IMR-90 (cell line): ENCODE measurements at regions not wholly inside any gene's neighbourhood (a gene's known extent, or its start where the extent isn't known, plus 50 kb on each side); places are given as distances from the start of the nearest gene placed in this dataset.

ENCODE experiments used
- ATAC-seq: fragments of 200-7000 bp; cut with Tn5 transposase; 2 replicates; pipeline ENCODE4 v1.9.1; 2020; ENCODE audit warnings: low read depth, mild to moderate bottlenecking, moderate library complexity
- BruUV-seq: library from RNA; stranded (reverse); fragments of 400-500 nt; replicated peaks from 2 replicates; lab custom pipeline; 2021; lab: Mats Ljungman, UMichigan
- CTCF ChIA-PET: fragments of 300-600 bp; formaldehyde crosslinking; extraction: SDS; loops from one replicate; lab custom pipeline; 2021; ENCODE audit warnings: antibody characterized with exemption; lab: Yijun Ruan, JAX
- POLR2A ChIA-PET: fragments of 300-600 bp; sonication (Branson Sonifier 250); formaldehyde crosslinking; loops from one replicate; lab custom pipeline; 2022; ENCODE audit warnings: antibody characterized with exemption; ENCODE audit not compliant: unreplicated experiment; lab: Charles Lee
- DNase-seq: peaks from one replicate; pipeline ENCODE4 v3.0.0; 2013
- H2AFZ ChIP-seq: replicated peaks from 2 replicates; pipeline ENCODE3; 2013; ENCODE audit warnings: low read length, mild to moderate bottlenecking; ENCODE audit not compliant: poor library complexity
- H2AK5ac ChIP-seq: 2 replicates; pipeline ENCODE4 v1.6.1; 2013; ENCODE audit warnings: low read depth, low read length, inconsistent platforms
- H2AK9ac ChIP-seq: replicated peaks from 2 replicates; pipeline ENCODE3; 2013; ENCODE audit warnings: mild to moderate bottlenecking, low read depth, low read length, moderate library complexity; ENCODE audit not compliant: poor library complexity
- H2BK120ac ChIP-seq: 2 replicates; pipeline ENCODE4 v1.6.1; 2013; ENCODE audit warnings: low read depth, low read length, inconsistent platforms
- H2BK15ac ChIP-seq: 3 replicates; pipeline ENCODE4 v1.6.1; 2013; ENCODE audit warnings: low read depth, low read length, inconsistent platforms
- H2BK20ac ChIP-seq: 2 replicates; pipeline ENCODE4 v1.6.1; 2013; ENCODE audit warnings: low read depth, mild to moderate bottlenecking, inconsistent platforms, low read length, moderate library complexity
- H2BK5ac ChIP-seq: 2 replicates; pipeline ENCODE4 v1.6.1; 2013; ENCODE audit warnings: mild to moderate bottlenecking, low read depth, low read length, inconsistent platforms; ENCODE audit not compliant: poor library complexity, severe bottlenecking
- H3K14ac ChIP-seq: replicated peaks from 2 replicates; pipeline ENCODE4 v1.6.1; 2013; ENCODE audit warnings: low read depth, low read length, inconsistent platforms
- H3K18ac ChIP-seq: 2 replicates; pipeline ENCODE4 v1.6.1; 2013; ENCODE audit warnings: low read depth, low read length, control low read depth
- H3K23ac ChIP-seq: 2 replicates; pipeline ENCODE4 v1.6.1; 2013; ENCODE audit warnings: low read depth, low read length, inconsistent platforms
- H3K27ac ChIP-seq: 2 replicates; pipeline ENCODE4 v1.5.1; 2013; ENCODE audit warnings: mild to moderate bottlenecking, control low read depth, low read length; ENCODE audit not compliant: insufficient read depth
- H3K27me3 ChIP-seq: 2 replicates; pipeline ENCODE4 v1.6.1; 2013; ENCODE audit warnings: low read length; ENCODE audit not compliant: control insufficient read depth, insufficient read depth
- H3K36me3 ChIP-seq: 2 replicates; pipeline ENCODE4 v1.6.1; 2013; ENCODE audit warnings: low read length, mixed read lengths; ENCODE audit not compliant: control insufficient read depth, insufficient read depth
- H3K4ac ChIP-seq: 2 replicates; pipeline ENCODE4 v1.6.1; 2013; ENCODE audit warnings: low read depth, low read length, inconsistent platforms
- H3K4me1 ChIP-seq: 2 replicates; pipeline ENCODE4 v1.6.1; 2013; ENCODE audit warnings: low read length, mixed read lengths; ENCODE audit not compliant: control insufficient read depth, insufficient read depth
- H3K4me2 ChIP-seq: 2 replicates; pipeline ENCODE4 v1.6.1; 2013; ENCODE audit warnings: low read depth, mild to moderate bottlenecking, control low read depth, low read length, moderate library complexity
- H3K4me3 ChIP-seq: 2 replicates; pipeline ENCODE4 v1.5.1; 2013; ENCODE audit warnings: low read depth, mild to moderate bottlenecking, control low read depth, low read length, moderate library complexity; ENCODE audit not compliant: insufficient read depth
- H3K56ac ChIP-seq: 2 replicates; pipeline ENCODE4 v1.6.1; 2013; ENCODE audit warnings: low read length, inconsistent platforms; ENCODE audit not compliant: insufficient read depth; ENCODE audit errors: extremely low read depth
- H3K79me1 ChIP-seq, 2 experiments: 2 replicates each; pipeline ENCODE4 v1.6.1; 2013; ENCODE audit warnings: low read length in 2 of 2, inconsistent platforms in 1 of 2, low read depth in 1 of 2
- H3K9ac ChIP-seq: 2 replicates; pipeline ENCODE4 v1.6.1; 2013; ENCODE audit warnings: low read depth, low read length, control low read depth
- H3K9me1 ChIP-seq: 2 replicates; pipeline ENCODE4 v1.6.1; 2013; ENCODE audit warnings: low read length, inconsistent platforms; ENCODE audit not compliant: insufficient read depth
- H3K9me3 ChIP-seq: 2 replicates; pipeline ENCODE4 v1.6.1; 2013; ENCODE audit warnings: low read length; ENCODE audit not compliant: control insufficient read depth, insufficient read depth
- H4K20me1 ChIP-seq: 2 replicates; pipeline ENCODE4 v1.6.1; 2013; ENCODE audit warnings: low read length, inconsistent platforms; ENCODE audit not compliant: insufficient read depth
- H4K5ac ChIP-seq: 2 replicates; pipeline ENCODE4 v1.6.1; 2013; ENCODE audit warnings: mild to moderate bottlenecking, low read depth, low read length, control low read depth
- H4K8ac ChIP-seq, 2 experiments: 2 replicates each; pipeline ENCODE4 v1.6.1; 2013; ENCODE audit warnings: low read depth in 2 of 2, low read length in 2 of 2, control low read depth in 1 of 2, inconsistent platforms in 1 of 2
- H4K91ac ChIP-seq: 2 replicates; pipeline ENCODE4 v1.6.1; 2013; ENCODE audit warnings: low read depth, low read length, inconsistent platforms; ENCODE audit not compliant: insufficient read depth
- BHLHE40 ChIP-seq: fragments of 150-350 bp; IDR thresholded peaks from 2 replicates; pipeline ENCODE4 v1.6.1; 2016; ENCODE audit warnings: mild to moderate bottlenecking, low read depth, low read length
- CEBPB ChIP-seq: IDR thresholded peaks from 2 replicates; pipeline ENCODE4 v1.6.1; 2012; ENCODE audit warnings: low read depth, low read length, improper control_type of control experiment
- CHD1 ChIP-seq: IDR thresholded peaks from 2 replicates; pipeline ENCODE4 v1.6.1; 2012; ENCODE audit warnings: low read depth, low read length, improper control_type of control experiment
- FOS ChIP-seq: fragments of 150-350 bp; IDR thresholded peaks from 2 replicates; pipeline ENCODE4 v1.6.1; 2016; ENCODE audit warnings: low read depth, low read length
- MAFK ChIP-seq: IDR thresholded peaks from 2 replicates; pipeline ENCODE4 v1.6.1; 2012; ENCODE audit warnings: low read depth, low read length, improper control_type of control experiment
- MAZ ChIP-seq: IDR thresholded peaks from 2 replicates; pipeline ENCODE4 v1.6.1; 2012; ENCODE audit warnings: low read depth, mild to moderate bottlenecking, low read length, improper control_type of control experiment, moderate library complexity, borderline replicate concordance
- MXI1 ChIP-seq: IDR thresholded peaks from 2 replicates; pipeline ENCODE4 v1.6.1; 2012; ENCODE audit warnings: low read depth, mild to moderate bottlenecking, low read length, moderate library complexity, borderline replicate concordance
- NFE2L2 ChIP-seq: fragments of 150-350 bp; IDR thresholded peaks from 2 replicates; pipeline ENCODE4 v1.6.1; 2016; ENCODE audit warnings: low read depth, mild to moderate bottlenecking, low read length
- POLR2A ChIP-seq: IDR thresholded peaks from 2 replicates; pipeline ENCODE4 v1.6.1; 2012; ENCODE audit warnings: mild to moderate bottlenecking, low read depth, low read length
- RAD21 ChIP-seq: IDR thresholded peaks from 2 replicates; pipeline ENCODE4 v1.6.1; 2012; ENCODE audit warnings: low read length, improper control_type of control experiment
- RCOR1 ChIP-seq: IDR thresholded peaks from 2 replicates; pipeline ENCODE4 v1.6.1; 2012; ENCODE audit warnings: mild to moderate bottlenecking, low read length, improper control_type of control experiment; ENCODE audit not compliant: insufficient replicate concordance
- RFX5 ChIP-seq: IDR thresholded peaks from 2 replicates; pipeline ENCODE4 v1.8.0; 2012; ENCODE audit warnings: low read depth, mild to moderate bottlenecking, low read length, moderate library complexity
- SMC3 ChIP-seq: fragments of 150-350 bp; IDR thresholded peaks from 2 replicates; pipeline ENCODE4 v1.6.1; 2016; ENCODE audit warnings: low read depth, mild to moderate bottlenecking, antibody characterized with exemption, low read length, moderate library complexity
- WGBS, 2 experiments: methylation state at CpG; one replicate each; pipeline versions ENCODE4 v1.1.5 to v1.1.7; 2013; ENCODE audit warnings: missing lambda C conversion rate in 2 of 2; ENCODE audit not compliant: insufficient read length in 1 of 2; ENCODE audit errors: extremely low coverage in 2 of 2; 5-methylcytosine and 5-hydroxymethylcytosine counted together
- dilution Hi-C: fragments of 300-500 bp; cut with HindIII; formaldehyde crosslinking; loops from one replicate; pipeline ENCODE4 v1.14.3; 2018; ENCODE audit warnings: low sequenced_read_pairs; ENCODE audit not compliant: unreplicated experiment
- in situ Hi-C: fragments of 300-500 bp; cut with MboI; formaldehyde crosslinking; loops from 3 replicates; pipeline ENCODE4 v1.14.3; 2019; ENCODE audit warnings: low sequenced_read_pairs, inconsistent platforms, mixed read lengths
- intact Hi-C: fragments of 100-400 bp; cut with micrococcal nuclease; formaldehyde crosslinking; loops from 2 replicates; pipeline ENCODE4 v1.10.0; 2022
- TF ChIP-seq, protein P1 (sequence below): conservative IDR thresholded peaks from 2 replicates; pipeline ENCODE4 v1.5.1; 2012; ENCODE audit warnings: mild to moderate bottlenecking, low read depth, low read length, improper control_type of control experiment
- TF ChIP-seq, protein P2 (sequence below): fragments of 150-350 bp; IDR thresholded peaks from 2 replicates; pipeline ENCODE4 v1.6.1; 2016; ENCODE audit warnings: low read depth, mild to moderate bottlenecking, low read length, moderate library complexity, borderline replicate concordance
- TF ChIP-seq, protein P3 (sequence below): fragments of 150-350 bp; IDR thresholded peaks from 2 replicates; pipeline ENCODE4 v1.6.1; 2017; ENCODE audit warnings: mild to moderate bottlenecking, antibody characterized with exemption, low read length, low read depth

DNA sequence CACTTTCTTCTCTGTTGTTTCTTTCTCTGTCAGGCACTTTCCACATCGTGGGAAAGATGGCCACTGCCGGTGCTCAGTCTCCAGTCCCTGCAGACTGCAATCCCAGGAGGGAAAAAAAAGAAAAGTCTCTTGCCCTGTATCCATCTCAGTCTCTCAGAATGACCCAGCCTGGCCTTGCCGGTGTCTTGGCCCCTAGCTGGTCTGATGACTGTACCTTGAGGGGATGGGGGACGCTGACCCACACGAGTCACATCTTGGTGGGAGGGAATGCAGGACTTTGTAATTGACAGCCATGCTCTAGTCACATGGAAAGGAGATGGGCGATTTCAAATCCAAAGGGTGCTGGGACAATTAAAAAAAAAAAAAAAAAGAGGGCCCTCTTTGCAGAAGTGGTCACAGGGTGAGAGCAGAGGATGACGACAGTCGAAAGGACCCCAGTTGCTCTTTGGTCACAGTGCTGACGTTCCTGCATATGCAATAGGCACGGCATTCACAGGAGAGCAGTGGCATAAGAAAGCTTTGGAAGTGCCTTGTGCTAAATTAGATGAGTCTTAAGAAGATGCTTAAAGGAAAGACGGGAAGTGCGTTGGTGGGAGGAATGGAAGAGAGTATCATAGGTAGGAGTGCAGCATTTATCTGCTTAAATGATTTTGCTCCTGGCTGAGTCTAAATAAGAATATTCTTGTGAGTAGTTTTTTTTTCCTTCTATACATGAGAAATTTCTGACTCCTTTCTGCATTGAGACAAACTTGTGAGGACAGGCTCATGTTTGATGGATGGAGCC is 63.9 kb upstream of the AKAP12 start:
- Histone ChIP-seq H3K79me1 (no peaks in the 10 kb centered on the region), H3K27me3 (peaks cover 9% of the 10 kb centered on the region), H3K4me3 (no peak overlapping the region), H3K27ac (no peak overlapping the region), H2AK9ac (no peak overlapping the region), H3K23ac (no peak overlapping the region), H3K18ac (no peak overlapping the region), H4K91ac (no peak overlapping the region), H3K56ac (no peak overlapping the region), H4K8ac (no peak overlapping the region), H3K4me1 (peaks cover 2% of the 10 kb centered on the region; the same call in 1 of the 2 replicates), H4K20me1 (no peaks in the 10 kb centered on the region), H2AFZ (no peak overlapping the region), H3K36me3 (no peaks in the 10 kb centered on the region; the same call in 1 of the 2 replicates), H3K9me3 (no peaks in the 10 kb centered on the region), H3K4me2 (no peak overlapping the region), H2BK5ac (no peak overlapping the region), H3K9me1 (no peaks in the 10 kb centered on the region), H4K5ac (no peak overlapping the region), H2BK20ac (no peak overlapping the region), H2BK15ac (no peak overlapping the region), H3K14ac (no peak overlapping the region), H3K9ac (no peak overlapping the region), H2BK120ac (no peak overlapping the region), H3K4ac (no peak overlapping the region), H2AK5ac (no peak overlapping the region)
- dilution Hi-C loops, result no loop called here
- DNase-seq (no peak), ATAC-seq (no peak)
- ChIA-PET CTCF (interaction anchor here (0.7 kb wide), 1 partner anchor 113 kb away, joined by 5 read pairs; no protein-coding TSS in a partner anchor), POLR2A (no interaction called here)
- in situ Hi-C loops, result no loop called here
- BruUV-seq, result no TSS peak
- TF ChIP-seq BHLHE40, result no peak
- no peak for TF ChIP-seq RAD21
- no peak for TF ChIP-seq MAZ
- TF ChIP-seq CEBPB, result no peak
- TF ChIP-seq RCOR1, result no peak
- TF ChIP-seq POLR2A, result no peak
- TF ChIP-seq, protein P1, sequence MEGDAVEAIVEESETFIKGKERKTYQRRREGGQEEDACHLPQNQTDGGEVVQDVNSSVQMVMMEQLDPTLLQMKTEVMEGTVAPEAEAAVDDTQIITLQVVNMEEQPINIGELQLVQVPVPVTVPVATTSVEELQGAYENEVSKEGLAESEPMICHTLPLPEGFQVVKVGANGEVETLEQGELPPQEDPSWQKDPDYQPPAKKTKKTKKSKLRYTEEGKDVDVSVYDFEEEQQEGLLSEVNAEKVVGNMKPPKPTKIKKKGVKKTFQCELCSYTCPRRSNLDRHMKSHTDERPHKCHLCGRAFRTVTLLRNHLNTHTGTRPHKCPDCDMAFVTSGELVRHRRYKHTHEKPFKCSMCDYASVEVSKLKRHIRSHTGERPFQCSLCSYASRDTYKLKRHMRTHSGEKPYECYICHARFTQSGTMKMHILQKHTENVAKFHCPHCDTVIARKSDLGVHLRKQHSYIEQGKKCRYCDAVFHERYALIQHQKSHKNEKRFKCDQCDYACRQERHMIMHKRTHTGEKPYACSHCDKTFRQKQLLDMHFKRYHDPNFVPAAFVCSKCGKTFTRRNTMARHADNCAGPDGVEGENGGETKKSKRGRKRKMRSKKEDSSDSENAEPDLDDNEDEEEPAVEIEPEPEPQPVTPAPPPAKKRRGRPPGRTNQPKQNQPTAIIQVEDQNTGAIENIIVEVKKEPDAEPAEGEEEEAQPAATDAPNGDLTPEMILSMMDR, result no peak
- no peak for TF ChIP-seq MAFK
- TF ChIP-seq CHD1, result no peak
- TF ChIP-seq NFE2L2, result no peak
- TF ChIP-seq SMC3, result no peak
- TF ChIP-seq MXI1, result no peak
- TF ChIP-seq, protein P2, sequence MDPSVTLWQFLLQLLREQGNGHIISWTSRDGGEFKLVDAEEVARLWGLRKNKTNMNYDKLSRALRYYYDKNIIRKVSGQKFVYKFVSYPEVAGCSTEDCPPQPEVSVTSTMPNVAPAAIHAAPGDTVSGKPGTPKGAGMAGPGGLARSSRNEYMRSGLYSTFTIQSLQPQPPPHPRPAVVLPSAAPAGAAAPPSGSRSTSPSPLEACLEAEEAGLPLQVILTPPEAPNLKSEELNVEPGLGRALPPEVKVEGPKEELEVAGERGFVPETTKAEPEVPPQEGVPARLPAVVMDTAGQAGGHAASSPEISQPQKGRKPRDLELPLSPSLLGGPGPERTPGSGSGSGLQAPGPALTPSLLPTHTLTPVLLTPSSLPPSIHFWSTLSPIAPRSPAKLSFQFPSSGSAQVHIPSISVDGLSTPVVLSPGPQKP, result no peak
- no peak for TF ChIP-seq RFX5
- TF ChIP-seq, protein P3, sequence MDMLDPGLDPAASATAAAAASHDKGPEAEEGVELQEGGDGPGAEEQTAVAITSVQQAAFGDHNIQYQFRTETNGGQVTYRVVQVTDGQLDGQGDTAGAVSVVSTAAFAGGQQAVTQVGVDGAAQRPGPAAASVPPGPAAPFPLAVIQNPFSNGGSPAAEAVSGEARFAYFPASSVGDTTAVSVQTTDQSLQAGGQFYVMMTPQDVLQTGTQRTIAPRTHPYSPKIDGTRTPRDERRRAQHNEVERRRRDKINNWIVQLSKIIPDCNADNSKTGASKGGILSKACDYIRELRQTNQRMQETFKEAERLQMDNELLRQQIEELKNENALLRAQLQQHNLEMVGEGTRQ, result no peak
- no peak for TF ChIP-seq FOS
- 89 to 100% methylated on average over 2 to 6 of the region's 12 CpGs for WGBS, 2 experiments
- intact Hi-C loops, result no loop called here
